Activated naive CD4-positive, alpha-beta T cell treated with anti-CD3 and anti-CD28 coated beads, Interleukin-2, amount 50 U/mL, for 72 hours (primary cell): ENCODE measurements at regions not wholly inside any gene's neighbourhood (a gene's known extent, or its start where the extent isn't known, plus 50 kb on each side); places are given as distances from the start of the nearest gene placed in this dataset.

Experiments used
- ATAC-seq, 2 donors: fragments of 150-1000 bp; cut with Tn5 transposase; 2 replicates each; pipeline ENCODE4 v1.10.0; 2021; ENCODE audit warnings: mild to moderate bottlenecking in 2 of 2, moderate library complexity in 2 of 2
- DNase-seq, 2 donors: peaks; one replicate each; pipeline ENCODE4 v3.0.0; 2021 to 2022; ENCODE audit warnings: low spot score in 2 of 2
- H3K27ac Mint-ChIP-seq, 2 donors: one replicate each; pipeline ENCODE4 v1.8.0; 2022; ENCODE audit warnings: mild to moderate bottlenecking in 2 of 2, mixed read lengths in 2 of 2
- H3K36me3 Mint-ChIP-seq, 2 donors: one replicate each; pipeline ENCODE4 v1.8.0; 2022; ENCODE audit warnings: mixed read lengths in 2 of 2
- H3K9me3 Mint-ChIP-seq, 2 donors: one replicate each; pipeline ENCODE4 v1.8.0; 2022; ENCODE audit warnings: mixed read lengths in 2 of 2

GRCh38 chr1:30287976-30288375 is 435.4 kb downstream of the MATN1 start:
- ATAC-seq = no peak

GRCh38 chr1:30286988-30287839 is 436.2 kb downstream of the MATN1 start:
- DNase-seq (no peak), ATAC-seq (no peak)
- H3K9me3 Mint-ChIP-seq = no peaks in the 10 kb centered on the region
- no peak overlapping the region for H3K27ac Mint-ChIP-seq
- H3K36me3 Mint-ChIP-seq = no peaks in the 10 kb centered on the region

More at GRCh38 chr1:30287976-30288375, 435.4 kb downstream of the MATN1 start:
- Mint-ChIP-seq H3K27ac (no peak overlapping the region), H3K9me3 (no peaks in the 10 kb centered on the region), H3K36me3 (no peaks in the 10 kb centered on the region)
- no peak for DNase-seq

GRCh38 chr1:30286241-30286987 is 437.0 kb downstream of the MATN1 start:
- ATAC-seq (no peak), DNase-seq (no peak)
- no peaks in the 10 kb centered on the region for H3K36me3 Mint-ChIP-seq
- H3K9me3 Mint-ChIP-seq = no peaks in the 10 kb centered on the region
- H3K27ac Mint-ChIP-seq = no peak overlapping the region

- Mint-ChIP-seq H3K27ac (no peak overlapping the region), H3K9me3 (no peaks in the 10 kb centered on the region), H3K36me3 (no peaks in the 10 kb centered on the region)
- DNase-seq (no peak), ATAC-seq (no peak)
These were observed 437.9 kb downstream of the MATN1 start for GRCh38 chr1:30285501-30285932.

- Mint-ChIP-seq H3K9me3 (no peaks in the 10 kb centered on the region), H3K36me3 (no peaks in the 10 kb centered on the region), H3K27ac (no peak overlapping the region)
- ATAC-seq (no peak), DNase-seq (no peak)
These were observed 438.5 kb downstream of the MATN1 start for GRCh38 chr1:30284728-30285475.

GRCh38 chr1:30284226-30284625 is 439.2 kb downstream of the MATN1 start:
- ATAC-seq (no peak), DNase-seq (no peak)
- Mint-ChIP-seq H3K9me3 (no peaks in the 10 kb centered on the region), H3K27ac (no peak overlapping the region), H3K36me3 (no peaks in the 10 kb centered on the region)

GRCh38 chr1:30283199-30283962 is 440.0 kb downstream of the MATN1 start:
- Mint-ChIP-seq H3K9me3 (no peaks in the 10 kb centered on the region), H3K27ac (no peak overlapping the region), H3K36me3 (no peaks in the 10 kb centered on the region)
- ATAC-seq (peak in 1 of 2 donors; percentile 82), DNase-seq (no peak)

- DNase-seq = no peak
- Mint-ChIP-seq H3K27ac (no peak overlapping the region), H3K9me3 (no peaks in the 10 kb centered on the region), H3K36me3 (no peaks in the 10 kb centered on the region)
- no peak for ATAC-seq
These were observed 442.8 kb downstream of the MATN1 start for GRCh38 chr1:30280572-30280971.

- H3K27ac Mint-ChIP-seq = no peak overlapping the region
- ATAC-seq = no peak
- no peaks in the 10 kb centered on the region for H3K9me3 Mint-ChIP-seq
- no peaks in the 10 kb centered on the region for H3K36me3 Mint-ChIP-seq
- no peak for DNase-seq
These were observed 445.5 kb downstream of the MATN1 start for GRCh38 chr1:30277911-30278310.

- no peak overlapping the region for H3K27ac Mint-ChIP-seq
- no peaks in the 10 kb centered on the region for H3K36me3 Mint-ChIP-seq
- DNase-seq (no peak), ATAC-seq (no peak)
- H3K9me3 Mint-ChIP-seq = no peaks in the 10 kb centered on the region
These were observed 446.0 kb downstream of the MATN1 start for GRCh38 chr1:30277415-30277814.

GRCh38 chr1:30275926-30276764 is 447.2 kb downstream of the MATN1 start:
- H3K9me3 Mint-ChIP-seq = no peaks in the 10 kb centered on the region

GRCh38 chr1:30274976-30275621 is 448.3 kb downstream of the MATN1 start:
- H3K36me3 Mint-ChIP-seq = no peaks in the 10 kb centered on the region
- no peak for ATAC-seq
- H3K27ac Mint-ChIP-seq = no peak overlapping the region
- H3K9me3 Mint-ChIP-seq = no peaks in the 10 kb centered on the region
- DNase-seq = no peak

More at GRCh38 chr1:30275926-30276764, 447.2 kb downstream of the MATN1 start:
- ATAC-seq = no peak
- no peak for DNase-seq
- no peaks in the 10 kb centered on the region for H3K36me3 Mint-ChIP-seq
- no peak overlapping the region for H3K27ac Mint-ChIP-seq

GRCh38 chr1:30274173-30274970 is 449.0 kb downstream of the MATN1 start:
- no peak overlapping the region for H3K27ac Mint-ChIP-seq
- H3K9me3 Mint-ChIP-seq = no peaks in the 10 kb centered on the region
- no peak for DNase-seq
- no peaks in the 10 kb centered on the region for H3K36me3 Mint-ChIP-seq
- ATAC-seq = no peak

- Mint-ChIP-seq H3K27ac (no peak overlapping the region), H3K9me3 (no peaks in the 10 kb centered on the region), H3K36me3 (no peaks in the 10 kb centered on the region)
- DNase-seq (no peak), ATAC-seq (no peak)
These were observed 449.9 kb downstream of the MATN1 start for GRCh38 chr1:30273456-30273855.

GRCh38 chr1:30273021-30273325 is 450.4 kb downstream of the MATN1 start:
- no peak for ATAC-seq
- no peak overlapping the region for H3K27ac Mint-ChIP-seq
- no peaks in the 10 kb centered on the region for H3K36me3 Mint-ChIP-seq
- no peak for DNase-seq
- H3K9me3 Mint-ChIP-seq = no peaks in the 10 kb centered on the region
